ENCODE measurements at regions not wholly inside any gene's neighbourhood (a gene's known extent, or its start where the extent isn't known, plus 50 kb on each side); places are given as distances from the start of the nearest gene placed in this dataset.

DNA sequence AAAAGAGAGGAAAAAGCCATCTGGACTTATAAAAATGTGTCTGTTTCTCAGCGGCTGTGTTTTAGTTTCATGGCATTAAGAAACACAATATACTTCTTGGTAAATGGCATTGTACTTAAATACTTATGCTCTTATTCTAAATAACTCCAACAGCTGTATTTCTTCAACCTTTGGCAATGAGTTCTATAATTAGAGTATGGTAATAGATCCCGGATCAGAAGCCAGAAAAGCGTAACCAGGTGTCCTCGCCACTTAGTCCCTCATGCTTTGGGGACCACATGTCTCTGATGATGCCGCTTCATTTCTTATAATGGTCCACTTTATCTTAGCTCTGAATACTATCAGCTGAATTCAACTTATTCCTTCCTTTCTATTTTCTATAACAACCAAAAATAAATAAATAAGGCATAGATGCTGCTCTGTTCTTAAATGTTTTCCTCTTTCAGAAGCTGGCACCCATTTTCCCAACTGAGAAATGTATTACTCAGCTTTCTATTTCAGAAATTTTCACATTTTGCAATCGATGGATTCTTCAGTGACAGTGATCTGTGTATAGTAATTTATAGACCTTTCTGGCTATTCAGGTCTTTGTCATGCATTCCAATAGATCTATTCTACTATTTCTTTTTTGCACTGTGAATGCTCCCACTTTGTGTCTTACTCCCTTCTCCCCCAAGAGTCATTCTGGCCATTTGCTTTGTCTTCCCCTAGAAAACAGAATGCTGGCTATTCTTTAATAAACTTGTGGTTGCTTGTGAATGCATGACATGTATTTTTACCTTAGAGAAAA, 87.6 kb upstream of the KBTBD8 start:
- TF ChIP-seq, protein P1, sequence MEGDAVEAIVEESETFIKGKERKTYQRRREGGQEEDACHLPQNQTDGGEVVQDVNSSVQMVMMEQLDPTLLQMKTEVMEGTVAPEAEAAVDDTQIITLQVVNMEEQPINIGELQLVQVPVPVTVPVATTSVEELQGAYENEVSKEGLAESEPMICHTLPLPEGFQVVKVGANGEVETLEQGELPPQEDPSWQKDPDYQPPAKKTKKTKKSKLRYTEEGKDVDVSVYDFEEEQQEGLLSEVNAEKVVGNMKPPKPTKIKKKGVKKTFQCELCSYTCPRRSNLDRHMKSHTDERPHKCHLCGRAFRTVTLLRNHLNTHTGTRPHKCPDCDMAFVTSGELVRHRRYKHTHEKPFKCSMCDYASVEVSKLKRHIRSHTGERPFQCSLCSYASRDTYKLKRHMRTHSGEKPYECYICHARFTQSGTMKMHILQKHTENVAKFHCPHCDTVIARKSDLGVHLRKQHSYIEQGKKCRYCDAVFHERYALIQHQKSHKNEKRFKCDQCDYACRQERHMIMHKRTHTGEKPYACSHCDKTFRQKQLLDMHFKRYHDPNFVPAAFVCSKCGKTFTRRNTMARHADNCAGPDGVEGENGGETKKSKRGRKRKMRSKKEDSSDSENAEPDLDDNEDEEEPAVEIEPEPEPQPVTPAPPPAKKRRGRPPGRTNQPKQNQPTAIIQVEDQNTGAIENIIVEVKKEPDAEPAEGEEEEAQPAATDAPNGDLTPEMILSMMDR (conservative IDR thresholded peaks at IDR 0.05): no peak
- TF ChIP-seq EZH2 (IDR thresholded peaks at IDR 0.05; ENCODE audit: low read depth): no peak
